ENCODE measurements at regions not wholly inside any gene's neighbourhood (a gene's known extent, or its start where the extent isn't known, plus 50 kb on each side); places are given as distances from the start of the nearest gene placed in this dataset.

DNA sequence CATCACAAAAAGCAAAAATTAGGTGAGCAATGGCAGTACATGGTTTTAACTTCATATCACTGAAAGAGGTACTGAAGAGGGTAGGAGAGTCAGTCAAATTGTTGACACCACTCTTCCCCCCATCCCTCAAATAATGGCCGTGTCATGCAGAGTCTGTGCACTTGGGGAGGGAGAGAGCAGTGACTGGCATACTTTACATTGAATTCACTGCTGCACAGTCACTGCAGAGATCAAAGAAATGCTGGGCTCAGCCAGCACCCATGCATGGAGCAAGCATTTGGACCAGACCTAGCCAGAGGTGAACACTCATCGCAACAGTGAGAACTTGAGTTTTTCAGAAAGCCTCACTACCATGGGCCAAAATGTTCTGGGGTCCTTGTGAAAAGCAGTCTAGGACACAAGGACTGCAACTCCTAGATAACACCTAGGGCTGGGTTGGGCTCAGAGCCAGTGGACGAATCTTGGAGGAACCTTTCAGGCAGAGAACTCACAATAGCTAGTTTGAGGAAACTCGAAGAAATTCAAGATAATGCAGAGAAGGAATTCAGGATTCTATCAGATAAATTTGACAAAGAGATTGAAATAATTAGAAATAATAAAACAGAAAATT lies 112.9 kb downstream of the NR4A2 start:
- no peak for DNase-seq (ENCODE audit: low read depth)
- in situ Hi-C loops (cut with HindIII; ENCODE audit: low sequenced_read_pairs): no loop called here
- no peak overlapping the region for H3K4me3 ChIP-seq (ENCODE audit: low read depth, low read length)
- TF ChIP-seq, protein P1, sequence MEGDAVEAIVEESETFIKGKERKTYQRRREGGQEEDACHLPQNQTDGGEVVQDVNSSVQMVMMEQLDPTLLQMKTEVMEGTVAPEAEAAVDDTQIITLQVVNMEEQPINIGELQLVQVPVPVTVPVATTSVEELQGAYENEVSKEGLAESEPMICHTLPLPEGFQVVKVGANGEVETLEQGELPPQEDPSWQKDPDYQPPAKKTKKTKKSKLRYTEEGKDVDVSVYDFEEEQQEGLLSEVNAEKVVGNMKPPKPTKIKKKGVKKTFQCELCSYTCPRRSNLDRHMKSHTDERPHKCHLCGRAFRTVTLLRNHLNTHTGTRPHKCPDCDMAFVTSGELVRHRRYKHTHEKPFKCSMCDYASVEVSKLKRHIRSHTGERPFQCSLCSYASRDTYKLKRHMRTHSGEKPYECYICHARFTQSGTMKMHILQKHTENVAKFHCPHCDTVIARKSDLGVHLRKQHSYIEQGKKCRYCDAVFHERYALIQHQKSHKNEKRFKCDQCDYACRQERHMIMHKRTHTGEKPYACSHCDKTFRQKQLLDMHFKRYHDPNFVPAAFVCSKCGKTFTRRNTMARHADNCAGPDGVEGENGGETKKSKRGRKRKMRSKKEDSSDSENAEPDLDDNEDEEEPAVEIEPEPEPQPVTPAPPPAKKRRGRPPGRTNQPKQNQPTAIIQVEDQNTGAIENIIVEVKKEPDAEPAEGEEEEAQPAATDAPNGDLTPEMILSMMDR (IDR thresholded peaks at IDR 0.05; ENCODE audit: low read depth, low read length, missing control alignments): no peak

DNA sequence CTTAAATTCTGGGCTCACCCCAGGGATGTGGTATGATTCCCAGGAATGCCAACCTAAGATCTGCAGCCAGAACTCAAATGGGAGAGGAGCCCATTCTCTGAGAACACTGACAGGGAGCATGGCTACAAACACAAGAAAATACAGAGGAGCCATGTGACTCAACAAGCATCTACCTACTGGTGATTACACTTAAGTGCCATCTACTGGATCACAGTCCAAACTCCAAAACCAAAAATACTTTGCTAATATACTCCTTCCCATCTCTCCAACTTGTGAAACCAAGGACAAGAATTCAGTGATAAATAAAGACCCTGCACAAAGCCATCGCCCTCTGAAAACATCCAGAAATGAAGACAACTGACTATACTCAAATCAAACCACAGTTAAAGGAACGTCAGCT lies 116.9 kb downstream of the NR4A2 start:
- TF ChIP-seq, protein P1 (IDR thresholded peaks at IDR 0.05; ENCODE audit: low read depth, low read length, missing control alignments): no peak
- no peak for DNase-seq (ENCODE audit: low read depth)
- in situ Hi-C loops (cut with HindIII; ENCODE audit: low sequenced_read_pairs): no loop called here

DNA sequence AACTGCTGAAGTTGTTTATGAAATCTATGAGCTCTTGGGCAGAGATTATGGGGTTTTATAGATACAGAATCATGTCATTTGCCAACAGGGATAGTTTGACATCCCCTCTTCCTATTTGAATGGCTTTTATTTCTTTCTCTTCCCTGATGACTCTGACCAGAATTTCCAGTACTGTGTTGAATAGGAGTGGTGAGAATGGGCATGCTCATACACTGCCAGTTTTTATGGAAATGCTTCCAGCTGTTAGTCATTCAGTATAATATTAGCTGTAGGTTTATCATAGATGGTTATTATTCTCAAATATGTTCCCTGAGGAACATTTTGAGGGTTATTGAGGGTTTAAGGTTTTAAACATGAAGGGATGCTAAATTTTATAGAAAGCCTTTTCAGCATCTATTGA lies 121.2 kb downstream of the NR4A2 start:
- TF ChIP-seq, protein P1 (IDR thresholded peaks at IDR 0.05; ENCODE audit: low read depth, low read length, missing control alignments): no peak
- in situ Hi-C loops (cut with HindIII; ENCODE audit: low sequenced_read_pairs): no loop called here
- no peak for DNase-seq (ENCODE audit: low read depth)
- no peak overlapping the region for H3K4me3 ChIP-seq (ENCODE audit: low read depth, low read length)

More for the DNA sequence above, 116.9 kb downstream of the NR4A2 start:
- no peak overlapping the region for H3K4me3 ChIP-seq (ENCODE audit: low read depth, low read length)

DNA sequence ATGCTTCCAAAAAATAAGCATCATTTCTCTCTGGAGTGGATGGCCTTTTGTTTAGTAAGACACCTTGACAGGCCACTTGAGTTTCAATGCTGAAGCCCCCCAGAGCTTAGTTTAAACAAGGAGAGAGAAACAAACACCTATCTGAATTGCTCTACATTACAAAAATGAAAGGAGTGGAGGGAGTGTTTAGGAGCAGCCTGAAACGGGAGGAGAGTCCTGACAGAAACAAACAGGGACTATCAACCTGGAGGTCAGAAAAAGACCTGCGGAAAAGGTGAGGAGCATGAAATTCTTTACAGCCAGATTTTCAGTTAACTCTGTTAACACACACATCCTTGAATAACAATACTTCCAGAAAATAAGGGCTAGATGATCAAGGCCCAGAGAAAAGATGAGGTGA lies 126.2 kb downstream of the NR4A2 start:
- H3K4me3 ChIP-seq (ENCODE audit: low read depth, low read length): no peak overlapping the region
- no peak for DNase-seq (ENCODE audit: low read depth)
- TF ChIP-seq, protein P1 (IDR thresholded peaks at IDR 0.05; ENCODE audit: low read depth, low read length, missing control alignments): no peak
- in situ Hi-C loops (cut with HindIII; ENCODE audit: low sequenced_read_pairs): no loop called here

DNA sequence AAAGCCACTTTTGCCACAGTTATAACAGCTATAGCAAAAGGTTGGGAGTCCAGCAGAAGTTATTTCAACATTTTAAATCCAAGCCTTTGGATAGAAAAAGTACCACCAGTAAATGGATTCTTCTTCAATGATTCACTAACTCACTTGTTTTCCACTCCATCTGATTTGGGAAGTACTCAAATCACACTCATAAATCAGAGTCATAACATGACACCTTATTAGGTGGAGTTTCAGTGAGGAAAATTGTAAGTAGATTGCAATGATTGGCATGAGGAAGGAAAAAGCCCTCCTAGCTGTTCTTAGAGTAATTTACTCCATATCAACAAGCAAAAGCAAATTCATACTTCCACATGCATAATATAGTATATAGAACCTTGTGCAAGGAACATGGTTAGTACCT lies 132.9 kb downstream of the NR4A2 start:
- in situ Hi-C loops (cut with HindIII; ENCODE audit: low sequenced_read_pairs): no loop called here
- TF ChIP-seq, protein P1 (IDR thresholded peaks at IDR 0.05; ENCODE audit: low read depth, low read length, missing control alignments): no peak

DNA sequence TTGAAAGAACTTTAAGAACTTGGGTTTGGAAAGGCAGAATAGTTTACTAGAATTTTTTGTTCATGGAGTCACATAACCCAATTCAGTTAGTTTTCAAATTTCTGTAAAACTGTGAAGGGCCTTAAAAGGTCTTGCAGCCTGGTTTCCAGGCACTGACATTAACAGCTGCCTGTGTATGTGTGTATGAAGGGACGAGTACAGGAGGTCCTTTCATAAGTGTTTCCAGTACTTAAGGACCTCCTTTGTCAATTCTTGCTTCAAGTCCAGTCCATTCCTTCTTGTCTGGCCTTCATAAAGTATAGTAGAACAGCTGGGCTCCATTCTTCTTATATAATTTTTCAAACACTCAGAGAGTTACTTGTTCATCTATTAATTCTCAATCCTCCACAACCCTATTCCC lies 136.5 kb downstream of the NR4A2 start:
- H3K4me3 ChIP-seq (ENCODE audit: low read depth, low read length): no peak overlapping the region
- no peak for DNase-seq (ENCODE audit: low read depth)
- TF ChIP-seq, protein P1 (IDR thresholded peaks at IDR 0.05; ENCODE audit: low read depth, low read length, missing control alignments): no peak
- in situ Hi-C loops (cut with HindIII; ENCODE audit: low sequenced_read_pairs): no loop called here

More for the DNA sequence above, 132.9 kb downstream of the NR4A2 start:
- DNase-seq (ENCODE audit: low read depth): no peak
- no peak overlapping the region for H3K4me3 ChIP-seq (ENCODE audit: low read depth, low read length)

Measured in astrocyte of the cerebellum (primary cell).